Hepatocyte (in vitro differentiated cells): ENCODE measurements at regions not wholly inside any gene's neighbourhood (a gene's known extent, or its start where the extent isn't known, plus 50 kb on each side); places are given as distances from the start of the nearest gene placed in this dataset.

Source experiments
- DNase-seq: peaks from one replicate; pipeline ENCODE4 v3.0.0-alpha.2; 2016; ENCODE audit warnings: low spot score
- H2AFZ ChIP-seq: fragments of 200-600 bp; sonication (generic); 2 replicates; pipeline ENCODE4 v1.6.0; 2016; ENCODE audit warnings: antibody characterized with exemption, mild to moderate bottlenecking
- H3K27ac ChIP-seq: fragments of 200-600 bp; sonication (generic); 2 replicates; pipeline ENCODE4 v1.5.1; 2016; ENCODE audit warnings: mild to moderate bottlenecking
- H3K27me3 ChIP-seq: fragments of 200-600 bp; sonication (generic); 2 replicates; pipeline ENCODE4 v1.6.1; 2016
- H3K36me3 ChIP-seq: fragments of 200-600 bp; sonication (generic); replicated peaks from 2 replicates; pipeline ENCODE4 v1.5.1; 2016; ENCODE audit warnings: low read depth; ENCODE audit not compliant: insufficient read depth
- H3K4me1 ChIP-seq: fragments of 200-600 bp; sonication (generic); 2 replicates; pipeline ENCODE4 v1.5.1; 2016; ENCODE audit warnings: mild to moderate bottlenecking, moderate library complexity; ENCODE audit not compliant: insufficient read depth
- H3K4me2 ChIP-seq: fragments of 200-600 bp; sonication (generic); 2 replicates; pipeline ENCODE4 v1.6.0; 2016
- H3K4me3 ChIP-seq: fragments of 200-600 bp; sonication (generic); 2 replicates; pipeline ENCODE4 v1.5.1; 2016; ENCODE audit warnings: mild to moderate bottlenecking
- H3K79me2 ChIP-seq: fragments of 200-600 bp; sonication (generic); 2 replicates; pipeline ENCODE4 v1.6.0; 2017; ENCODE audit warnings: mild to moderate bottlenecking
- H3K9me2 ChIP-seq: fragments of 200-600 bp; sonication (generic); replicated peaks from 2 replicates; pipeline ENCODE4 v1.6.0; 2017; ENCODE audit warnings: mild to moderate bottlenecking; ENCODE audit not compliant: insufficient read depth
- H3K9me3 ChIP-seq: fragments of 200-600 bp; sonication (generic); 2 replicates; pipeline ENCODE4 v1.5.1; 2016; ENCODE audit warnings: low read depth, mild to moderate bottlenecking
- H4K20me1 ChIP-seq: fragments of 200-600 bp; sonication (generic); 2 replicates; pipeline ENCODE4 v1.6.0; 2016; ENCODE audit warnings: mild to moderate bottlenecking; ENCODE audit not compliant: insufficient read depth, poor library complexity, severe bottlenecking
- CTCF ChIP-seq: fragments of 200-600 bp; sonication (generic); IDR thresholded peaks from 2 replicates; pipeline ENCODE4 v1.5.1; 2016; ENCODE audit warnings: antibody characterized with exemption, mild to moderate bottlenecking; ENCODE audit not compliant: poor library complexity
- EZH2 ChIP-seq: fragments of 200-600 bp; sonication (generic); IDR thresholded peaks from 2 replicates; pipeline ENCODE4 v1.6.1; 2016; ENCODE audit warnings: antibody characterized with exemption, mild to moderate bottlenecking, borderline replicate concordance
- EZH2phosphoT487 ChIP-seq: fragments of 200-600 bp; sonication (generic); IDR thresholded peaks from one replicate; pipeline ENCODE4 v1.6.1; 2018; ENCODE audit warnings: antibody characterized with exemption, mild to moderate bottlenecking, low read depth, moderate library complexity; ENCODE audit not compliant: unreplicated experiment, severe bottlenecking
- WGBS: methylation state at CpG from one replicate; pipeline ENCODE4 v1.1.6; 2016; ENCODE audit warnings: low lambda C conversion rate; ENCODE audit errors: missing lambda C conversion rate; 5-methylcytosine and 5-hydroxymethylcytosine counted together

- no peaks in the 10 kb centered on the region for H4K20me1 ChIP-seq
- TF ChIP-seq EZH2 (no peak), CTCF (no peak), EZH2phosphoT487 (no peak)
These were observed 806.8 kb downstream of the PCDH18 start for GRCh38 chr4:136725286-136726081.

GRCh38 chr4:136713140-136713539 is 819.2 kb downstream of the PCDH18 start:
- Histone ChIP-seq H3K79me2 (no peaks in the 10 kb centered on the region), H2AFZ (no peak overlapping the region), H3K4me3 (no peak overlapping the region), H3K9me2 (no peaks in the 10 kb centered on the region), H3K27ac (no peak overlapping the region), H3K27me3 (no peaks in the 10 kb centered on the region), H3K4me1 (peaks cover 11% of the 10 kb centered on the region), H4K20me1 (no peaks in the 10 kb centered on the region), H3K9me3 (no peaks in the 10 kb centered on the region), H3K36me3 (no peaks in the 10 kb centered on the region), H3K4me2 (no peak overlapping the region)
- TF ChIP-seq EZH2 (no peak), CTCF (no peak), EZH2phosphoT487 (no peak)
- no peak for DNase-seq
- 45% methylated on average over 1 of the region's 1 CpG for WGBS

More at GRCh38 chr4:136725286-136726081, 806.8 kb downstream of the PCDH18 start:
- H3K27ac ChIP-seq = no peak overlapping the region
- no peaks in the 10 kb centered on the region for H3K36me3 ChIP-seq
- H3K4me1 ChIP-seq = no peaks in the 10 kb centered on the region
- no peak overlapping the region for H3K4me2 ChIP-seq
- H2AFZ ChIP-seq = no peak overlapping the region
- no peak for DNase-seq
- no peak overlapping the region for H3K4me3 ChIP-seq
- no peaks in the 10 kb centered on the region for H3K27me3 ChIP-seq
- H3K9me2 ChIP-seq = no peaks in the 10 kb centered on the region
- no peaks in the 10 kb centered on the region for H3K9me3 ChIP-seq
- WGBS = 72% methylated on average over 4 of the region's 4 CpGs
- H3K79me2 ChIP-seq = no peaks in the 10 kb centered on the region

- H3K27ac ChIP-seq = no peak overlapping the region
- DNase-seq = no peak
- no peaks in the 10 kb centered on the region for H3K9me3 ChIP-seq
- no peaks in the 10 kb centered on the region for H3K27me3 ChIP-seq
- peaks cover 11% of the 10 kb centered on the region for H3K4me1 ChIP-seq
- H2AFZ ChIP-seq = no peak overlapping the region
- H4K20me1 ChIP-seq = no peaks in the 10 kb centered on the region
- H3K4me2 ChIP-seq = no peak overlapping the region
- H3K36me3 ChIP-seq = no peaks in the 10 kb centered on the region
- no peak overlapping the region for H3K4me3 ChIP-seq
- no peaks in the 10 kb centered on the region for H3K9me2 ChIP-seq
- TF ChIP-seq CTCF = no peak
- TF ChIP-seq EZH2 = no peak
- no peak for TF ChIP-seq EZH2phosphoT487
- 53% methylated on average over 1 of the region's 1 CpG for WGBS
- no peaks in the 10 kb centered on the region for H3K79me2 ChIP-seq
These were observed 822.4 kb downstream of the PCDH18 start for GRCh38 chr4:136709897-136710296.
